ENCODE measurements at regions not wholly inside any gene's neighbourhood (a gene's known extent, or its start where the extent isn't known, plus 50 kb on each side); places are given as distances from the start of the nearest gene placed in this dataset.

- no peak for DNase-seq
Observed at GRCh38 chr3:83514130-83514914, 1444.5 kb upstream of the CADM2 start.

- DNase-seq: no peak
Observed at GRCh38 chr3:83515123-83515522, 1443.7 kb upstream of the CADM2 start.

- peak; percentile 65 for DNase-seq
Observed at GRCh38 chr3:83523470-83524073, 1435.2 kb upstream of the CADM2 start.

GRCh38 chr3:83524901-83525300 lies 1433.9 kb upstream of the CADM2 start:
- DNase-seq: no peak

- no peak for DNase-seq
Observed at GRCh38 chr3:83559082-83559481, 1399.7 kb upstream of the CADM2 start.

GRCh38 chr3:83567935-83568334 lies 1390.9 kb upstream of the CADM2 start:
- DNase-seq: no peak

- no peak for DNase-seq
Observed at GRCh38 chr3:83581546-83581945, 1377.2 kb upstream of the CADM2 start.

GRCh38 chr3:83601704-83602103 lies 1357.1 kb upstream of the CADM2 start:
- no peak for DNase-seq

GRCh38 chr3:83622526-83622925 lies 1336.3 kb upstream of the CADM2 start:
- no peak for DNase-seq

- no peak for DNase-seq
Observed at GRCh38 chr3:83625261-83625660, 1333.5 kb upstream of the CADM2 start.

- no peak for DNase-seq
Observed at GRCh38 chr3:83628471-83628870, 1330.3 kb upstream of the CADM2 start.

- DNase-seq: no peak
Observed at GRCh38 chr3:83632526-83632925, 1326.3 kb upstream of the CADM2 start.

GRCh38 chr3:83633758-83634157 lies 1325.0 kb upstream of the CADM2 start:
- no peak for DNase-seq

- no peak for DNase-seq
Observed at GRCh38 chr3:83649692-83650091, 1309.1 kb upstream of the CADM2 start.

- DNase-seq: no peak
Observed at GRCh38 chr3:83655083-83655482, 1303.7 kb upstream of the CADM2 start.

- DNase-seq: no peak
Observed at GRCh38 chr3:83662381-83662960, 1296.3 kb upstream of the CADM2 start.

- DNase-seq: no peak
Observed at GRCh38 chr3:83670416-83670815, 1288.4 kb upstream of the CADM2 start.

- DNase-seq: no peak
Observed at GRCh38 chr3:83683937-83684598, 1274.7 kb upstream of the CADM2 start.

GRCh38 chr3:83706669-83707068 lies 1252.1 kb upstream of the CADM2 start:
- no peak for DNase-seq

GRCh38 chr3:83715307-83715706 lies 1243.5 kb upstream of the CADM2 start:
- DNase-seq: no peak

- DNase-seq: no peak
Observed at GRCh38 chr3:83729576-83729975, 1229.2 kb upstream of the CADM2 start.

- DNase-seq: no peak
Observed at GRCh38 chr3:83734656-83735055, 1224.1 kb upstream of the CADM2 start.

GRCh38 chr3:83738202-83738601 lies 1220.6 kb upstream of the CADM2 start:
- no peak for DNase-seq

- DNase-seq: no peak
Observed at GRCh38 chr3:83740504-83740903, 1218.3 kb upstream of the CADM2 start.
